PC-3 (cell line): ENCODE measurements at regions not wholly inside any gene's neighbourhood (a gene's known extent, or its start where the extent isn't known, plus 50 kb on each side); places are given as distances from the start of the nearest gene placed in this dataset.

Experiments
- CTCF ChIP-seq: fragments of 300-600 bp; sonication (generic); conservative IDR thresholded peaks from 2 replicates; pipeline ENCODE4 v1.5.1; 2017; ENCODE audit warnings: antibody characterized with exemption, low read depth, mild to moderate bottlenecking, low read length
- EZH2 ChIP-seq: fragments of 300-600 bp; sonication (generic); IDR thresholded peaks from one replicate; pipeline ENCODE4 v1.6.1; 2017; ENCODE audit warnings: antibody characterized with exemption, mild to moderate bottlenecking, low read length; ENCODE audit not compliant: unreplicated experiment
- EZH2phosphoT487 ChIP-seq: fragments of 300-600 bp; sonication (generic); IDR thresholded peaks from 2 replicates; pipeline ENCODE4 v1.6.1; 2018; ENCODE audit warnings: mild to moderate bottlenecking, antibody characterized with exemption, low read length, borderline replicate concordance

DNA sequence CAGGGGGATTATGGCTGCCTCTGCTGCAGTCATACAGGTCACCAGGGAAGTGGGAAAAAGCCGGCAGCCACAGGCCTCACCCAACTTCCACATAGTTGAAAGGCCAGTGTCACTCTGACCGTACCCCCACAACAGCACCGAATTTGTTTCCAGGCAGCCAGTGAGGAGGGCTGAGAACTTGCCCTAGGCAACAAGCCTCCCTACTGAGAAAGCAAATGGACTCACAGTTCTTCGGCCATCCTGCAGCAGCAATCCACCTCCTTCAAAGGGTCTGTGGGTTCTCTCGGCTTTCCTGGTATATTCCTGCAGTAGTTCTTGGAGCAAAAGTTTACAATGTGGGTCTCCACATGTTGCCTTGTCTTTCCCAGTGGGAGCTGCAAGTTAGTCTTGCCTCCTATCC, 251.3 kb downstream of the ETNK1 start:
- TF ChIP-seq CTCF (no peak), EZH2phosphoT487 (no peak), EZH2 (no peak)
